NCI-H2196 (cell line): ENCODE measurements at regions not wholly inside any gene's neighbourhood (a gene's known extent, or its start where the extent isn't known, plus 50 kb on each side); places are given as distances from the start of the nearest gene placed in this dataset.

ENCODE experiments used
- DNase-seq: peaks from one replicate; lab custom pipeline; 2025; ENCODE audit not compliant: unreplicated experiment; lab: John Stamatoyannopoulos, UW

DNA sequence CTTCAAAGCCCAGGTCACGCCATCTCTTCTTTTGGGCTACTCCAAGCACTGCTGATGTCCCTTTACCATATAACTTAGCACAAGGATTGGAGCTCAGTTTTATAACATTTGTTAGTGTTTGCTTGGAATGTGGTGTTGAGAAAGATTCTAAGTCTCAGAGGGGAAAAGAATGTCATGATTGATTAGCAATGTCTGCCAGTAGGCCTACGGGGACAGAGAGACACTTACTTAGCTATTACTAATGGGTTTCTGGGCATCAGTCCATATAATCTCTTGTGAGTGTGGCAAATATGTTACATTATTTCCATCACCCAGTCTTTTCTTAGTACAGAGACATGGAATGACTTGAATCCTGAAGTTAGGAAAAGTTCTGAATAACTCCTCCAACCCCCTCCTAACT is 75.4 kb upstream of the FSHB start:
- no peak for DNase-seq

GRCh38 chr11:30159546-30159945 is 71.3 kb upstream of the FSHB start:
- no peak for DNase-seq

GRCh38 chr11:30165652-30166051 is 65.2 kb upstream of the FSHB start:
- no peak for DNase-seq

DNA sequence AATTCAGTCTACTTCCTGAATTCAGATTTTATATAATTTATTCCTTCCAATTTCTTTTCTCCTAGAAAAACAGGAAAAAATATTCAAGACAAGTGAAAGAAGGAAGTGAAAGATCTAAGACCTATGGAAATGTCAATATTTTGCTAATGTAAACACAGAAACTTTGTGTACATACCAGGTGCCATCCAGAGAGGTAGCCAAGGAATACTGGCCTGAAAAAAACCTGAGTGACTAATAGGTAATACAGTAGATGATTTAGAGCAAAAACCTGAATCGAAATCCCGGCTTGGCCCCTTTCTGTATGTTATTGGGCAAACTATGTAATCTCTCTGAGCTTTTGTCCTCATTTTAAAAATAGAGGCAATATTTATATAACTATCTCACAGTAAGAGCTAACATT is 59.2 kb upstream of the FSHB start:
- no peak for DNase-seq

- no peak for DNase-seq
Observed at GRCh38 chr11:30172158-30172557, 58.7 kb upstream of the FSHB start.

- DNase-seq = no peak
Observed at GRCh38 chr11:30172883-30173311, 57.9 kb upstream of the FSHB start.

- no peak for DNase-seq
Observed at GRCh38 chr11:30174265-30175020, 56.4 kb upstream of the FSHB start.
